HL-60 (cell line): ENCODE measurements at regions not wholly inside any gene's neighbourhood (a gene's known extent, or its start where the extent isn't known, plus 50 kb on each side); places are given as distances from the start of the nearest gene placed in this dataset.

Source experiments
- CTCF ChIP-seq: IDR thresholded peaks from one replicate; pipeline ENCODE4 v1.5.1; 2011; ENCODE audit warnings: low read length, control low read depth, inconsistent platforms; ENCODE audit not compliant: insufficient read depth
- GABPA ChIP-seq: IDR thresholded peaks from 2 replicates; pipeline ENCODE4 v1.6.1; 2012; ENCODE audit warnings: low read depth
- POLR2AphosphoS5 ChIP-seq: IDR thresholded peaks from 2 replicates; pipeline ENCODE4 v1.6.1; 2012; ENCODE audit warnings: low read depth
- REST ChIP-seq: IDR thresholded peaks from 2 replicates; pipeline ENCODE4 v1.6.1; 2012; ENCODE audit warnings: low read depth; ENCODE audit not compliant: insufficient replicate concordance

- TF ChIP-seq POLR2AphosphoS5 (no peak), CTCF (no peak), GABPA (no peak), REST (no peak)
These were observed 268.0 kb upstream of the TNRC6C start for GRCh38 chr17:77690271-77691161.
